GM10266 (cell line): ENCODE measurements at regions not wholly inside any gene's neighbourhood (a gene's known extent, or its start where the extent isn't known, plus 50 kb on each side); places are given as distances from the start of the nearest gene placed in this dataset.

Experiments
- DNase-seq: peaks from one replicate; pipeline ENCODE4 v3.0.0; 2012; ENCODE audit errors: extremely low spot score
- TF ChIP-seq, protein P1 (sequence below): IDR thresholded peaks from 2 replicates; pipeline ENCODE4 v1.5.1; 2012; ENCODE audit warnings: mild to moderate bottlenecking, low read depth; ENCODE audit not compliant: control insufficient read depth, insufficient read depth; ENCODE audit errors: missing control alignments

DNA sequence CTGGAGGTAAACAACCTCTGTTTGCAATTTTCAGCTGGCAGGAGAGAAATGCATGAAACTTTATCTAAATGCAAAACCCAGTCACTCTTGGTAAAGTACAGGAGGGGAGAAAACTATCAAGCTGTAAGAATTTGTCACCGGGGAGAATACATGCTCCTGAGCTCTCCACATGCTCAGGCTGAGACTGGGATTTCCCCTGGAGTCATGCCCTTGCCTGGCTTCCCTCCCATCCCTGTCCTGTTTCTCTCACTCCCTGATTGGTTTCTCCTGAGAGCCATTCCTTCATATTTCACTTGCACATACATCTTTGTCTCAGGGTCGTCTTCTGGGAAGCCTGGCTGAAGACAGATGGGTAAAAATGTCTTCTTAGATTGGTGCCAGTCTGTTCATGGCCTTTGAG, 52.9 kb upstream of the SPATS2L start:
- TF ChIP-seq, protein P1, sequence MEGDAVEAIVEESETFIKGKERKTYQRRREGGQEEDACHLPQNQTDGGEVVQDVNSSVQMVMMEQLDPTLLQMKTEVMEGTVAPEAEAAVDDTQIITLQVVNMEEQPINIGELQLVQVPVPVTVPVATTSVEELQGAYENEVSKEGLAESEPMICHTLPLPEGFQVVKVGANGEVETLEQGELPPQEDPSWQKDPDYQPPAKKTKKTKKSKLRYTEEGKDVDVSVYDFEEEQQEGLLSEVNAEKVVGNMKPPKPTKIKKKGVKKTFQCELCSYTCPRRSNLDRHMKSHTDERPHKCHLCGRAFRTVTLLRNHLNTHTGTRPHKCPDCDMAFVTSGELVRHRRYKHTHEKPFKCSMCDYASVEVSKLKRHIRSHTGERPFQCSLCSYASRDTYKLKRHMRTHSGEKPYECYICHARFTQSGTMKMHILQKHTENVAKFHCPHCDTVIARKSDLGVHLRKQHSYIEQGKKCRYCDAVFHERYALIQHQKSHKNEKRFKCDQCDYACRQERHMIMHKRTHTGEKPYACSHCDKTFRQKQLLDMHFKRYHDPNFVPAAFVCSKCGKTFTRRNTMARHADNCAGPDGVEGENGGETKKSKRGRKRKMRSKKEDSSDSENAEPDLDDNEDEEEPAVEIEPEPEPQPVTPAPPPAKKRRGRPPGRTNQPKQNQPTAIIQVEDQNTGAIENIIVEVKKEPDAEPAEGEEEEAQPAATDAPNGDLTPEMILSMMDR: no peak
- DNase-seq: no peak

DNA sequence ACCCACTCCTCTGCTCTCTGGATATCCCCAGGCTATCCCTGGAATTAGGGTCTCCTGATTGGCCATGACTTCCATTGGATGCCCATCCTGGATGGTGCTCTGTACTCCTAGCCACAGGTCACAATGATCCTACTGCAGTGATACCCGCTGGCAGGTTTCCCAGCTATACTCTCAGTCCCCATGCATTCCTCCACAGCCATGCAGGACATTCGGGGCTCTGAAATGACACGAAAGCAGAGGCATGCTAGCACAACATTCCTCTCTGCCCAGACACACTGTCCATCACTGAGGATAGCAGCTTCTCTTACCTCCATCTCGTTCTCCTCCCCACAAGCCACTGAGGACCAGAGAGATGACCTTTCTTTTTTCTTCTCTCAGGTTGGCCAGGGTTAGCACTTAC, 51.7 kb upstream of the SPATS2L start:
- TF ChIP-seq, protein P1: no peak
- DNase-seq: no peak

DNA sequence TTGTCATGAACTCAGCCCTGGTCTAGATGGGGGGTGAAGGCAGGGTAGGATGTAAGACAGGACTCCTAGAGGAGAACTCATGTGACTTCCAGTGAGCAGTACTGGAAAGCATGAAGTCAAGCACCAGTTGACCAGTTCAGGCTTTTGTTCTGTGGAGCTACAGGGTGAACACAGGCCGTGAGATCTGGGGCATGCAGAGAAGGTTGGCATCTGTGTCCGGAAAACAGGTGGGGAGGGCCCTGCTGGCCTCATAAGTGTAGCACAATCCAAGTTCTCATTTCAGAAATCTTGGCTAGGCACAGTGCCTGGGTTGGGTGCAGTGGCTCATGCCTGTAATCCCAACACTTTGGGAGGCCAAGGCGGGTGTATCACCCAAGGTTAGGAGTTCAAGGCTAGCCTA, 50.9 kb upstream of the SPATS2L start:
- DNase-seq: no peak
- TF ChIP-seq, protein P1: no peak
